NAMALWA (cell line): ENCODE measurements at regions not wholly inside any gene's neighbourhood (a gene's known extent, or its start where the extent isn't known, plus 50 kb on each side); places are given as distances from the start of the nearest gene placed in this dataset.

Source experiments
- DNase-seq: peaks from one replicate; pipeline ENCODE4 v3.0.0-alpha.2; 2015; ENCODE audit warnings: low spot score

DNA sequence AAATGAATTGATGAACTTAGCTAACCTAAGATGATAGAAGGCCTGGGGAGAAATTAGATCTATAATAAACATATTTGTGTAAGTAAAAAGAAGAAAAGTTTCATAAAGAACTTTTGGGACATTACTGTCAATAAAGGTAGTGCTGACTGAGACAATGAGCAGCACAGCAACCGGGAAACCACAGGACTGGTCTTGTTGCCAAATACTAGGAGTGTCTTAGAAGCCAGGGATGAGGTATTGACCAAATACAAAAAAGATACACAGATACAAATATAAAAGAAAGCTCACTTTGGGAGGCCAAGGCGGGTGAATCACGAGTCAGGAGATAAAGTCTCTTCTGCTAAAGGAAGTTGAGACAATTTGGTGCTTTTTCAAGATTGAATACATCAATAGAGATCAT lies 362.4 kb upstream of the ZNF385D start:
- DNase-seq = no peak

DNA sequence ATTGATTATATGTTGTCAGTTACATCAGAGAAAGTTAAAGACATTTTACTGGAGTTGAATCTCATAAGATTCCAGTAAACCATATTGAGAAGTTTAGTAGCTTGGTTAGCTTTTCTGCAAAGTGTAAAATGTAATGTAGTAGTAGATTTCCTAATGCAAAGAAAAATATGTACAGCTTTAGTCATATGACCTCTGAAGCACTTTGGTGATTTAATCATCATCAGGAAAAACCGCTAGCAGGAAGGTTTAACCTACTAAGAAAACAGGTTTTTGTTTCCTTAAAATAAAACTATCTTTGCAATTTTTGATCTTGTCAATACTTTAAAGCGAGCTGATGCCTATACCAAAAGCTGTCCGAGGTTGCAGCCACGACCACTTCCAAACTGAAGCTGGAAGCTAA lies 364.6 kb upstream of the ZNF385D start:
- no peak for DNase-seq

GRCh38 chr3:22117091-22117490 lies 366.1 kb upstream of the ZNF385D start:
- no peak for DNase-seq

DNA sequence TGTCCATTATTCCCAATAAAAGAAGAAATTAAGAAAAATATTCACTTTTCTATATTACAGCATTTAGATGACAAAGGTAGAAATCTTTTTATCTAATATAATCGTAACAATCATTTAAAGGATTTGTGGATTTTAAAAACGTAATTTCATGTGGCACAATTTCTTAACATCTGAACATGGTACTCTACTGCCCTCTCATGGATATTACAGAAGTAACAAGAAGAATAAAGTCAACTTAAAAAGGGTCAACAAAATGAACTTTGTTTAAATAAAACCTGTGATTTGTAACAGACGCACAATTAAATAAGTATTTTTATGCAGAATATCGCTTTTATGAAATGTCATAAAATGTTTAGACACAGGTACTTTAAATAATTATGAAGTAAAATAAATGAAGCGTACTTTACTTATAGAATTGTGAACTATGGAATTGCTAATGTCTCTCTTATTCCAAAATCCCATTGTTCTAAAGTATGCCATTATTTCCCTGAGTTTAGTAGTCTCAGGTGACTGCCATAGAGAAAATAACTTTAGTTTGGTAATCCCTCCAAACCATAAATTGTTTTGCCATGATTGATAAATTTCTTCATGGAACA lies 366.8 kb upstream of the ZNF385D start:
- DNase-seq = peak; percentile 58

DNA sequence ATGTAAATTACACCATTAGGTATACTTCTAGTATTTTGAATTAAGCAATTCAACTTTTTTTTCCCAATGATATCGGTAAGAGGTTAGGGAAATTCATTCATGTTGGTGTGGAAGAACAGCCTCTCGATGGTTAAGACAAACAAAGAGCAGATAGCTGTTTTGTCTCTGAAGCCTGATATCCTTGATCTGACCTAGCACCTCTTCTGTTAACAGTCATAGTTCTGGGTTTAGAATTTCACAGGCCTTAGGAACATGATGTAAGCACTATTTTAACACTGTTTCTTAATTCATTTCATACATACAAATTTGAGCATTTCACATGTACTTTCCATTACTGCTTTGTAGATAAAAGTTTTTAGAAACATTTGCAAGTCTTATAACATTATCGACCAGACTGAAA lies 367.5 kb upstream of the ZNF385D start:
- no peak for DNase-seq

DNA sequence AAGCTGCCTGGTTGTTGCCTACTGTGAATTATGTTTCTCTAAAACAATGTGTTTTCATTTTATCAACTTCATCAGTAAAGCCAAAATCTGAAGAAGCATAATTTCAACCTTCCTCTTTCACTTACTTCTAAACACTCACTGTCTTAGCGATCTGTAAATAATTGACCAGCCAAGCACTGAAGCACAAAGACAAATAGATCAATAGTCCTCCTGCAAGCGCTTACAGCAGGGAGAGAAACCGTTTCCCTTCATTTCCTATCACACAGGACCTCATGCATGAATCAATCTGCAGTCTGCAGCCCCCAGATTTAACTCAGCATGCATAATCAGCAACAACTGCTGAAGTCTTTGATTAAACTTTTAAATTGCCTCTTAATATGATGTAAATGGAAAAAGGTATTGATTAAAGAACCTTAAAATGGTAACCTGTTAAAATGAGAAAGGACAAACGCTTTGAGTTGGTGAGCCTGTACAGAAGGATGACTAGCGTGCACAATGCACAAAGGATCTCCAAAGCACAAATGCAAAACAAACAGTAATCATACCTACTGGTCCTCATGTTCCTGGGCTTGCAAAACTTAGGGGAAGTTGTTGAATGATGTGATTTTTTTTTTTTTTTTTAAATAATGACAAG lies 370.2 kb upstream of the ZNF385D start:
- DNase-seq = no peak

DNA sequence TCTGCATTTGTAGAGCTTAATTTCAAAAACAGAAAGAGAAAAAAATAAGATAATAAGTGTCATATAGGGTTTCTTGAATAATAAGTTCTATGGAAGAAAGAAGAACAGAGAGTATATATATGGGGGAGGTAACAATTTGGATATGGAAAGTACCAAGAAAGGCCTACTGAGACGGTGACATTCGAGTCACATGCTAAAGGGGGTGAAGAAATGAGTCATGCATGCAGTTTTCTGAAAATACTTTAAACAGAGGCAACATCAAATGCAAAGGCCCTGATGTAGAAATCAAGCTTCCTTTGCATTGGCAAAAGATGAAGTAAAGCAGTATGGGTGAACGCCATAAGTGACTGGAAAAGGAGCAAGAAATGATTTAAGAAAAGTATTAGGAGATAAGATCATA lies 371.6 kb upstream of the ZNF385D start:
- DNase-seq = no peak

- DNase-seq = no peak
Measured at GRCh38 chr3:22129101-22129500, 378.1 kb upstream of the ZNF385D start.

DNA sequence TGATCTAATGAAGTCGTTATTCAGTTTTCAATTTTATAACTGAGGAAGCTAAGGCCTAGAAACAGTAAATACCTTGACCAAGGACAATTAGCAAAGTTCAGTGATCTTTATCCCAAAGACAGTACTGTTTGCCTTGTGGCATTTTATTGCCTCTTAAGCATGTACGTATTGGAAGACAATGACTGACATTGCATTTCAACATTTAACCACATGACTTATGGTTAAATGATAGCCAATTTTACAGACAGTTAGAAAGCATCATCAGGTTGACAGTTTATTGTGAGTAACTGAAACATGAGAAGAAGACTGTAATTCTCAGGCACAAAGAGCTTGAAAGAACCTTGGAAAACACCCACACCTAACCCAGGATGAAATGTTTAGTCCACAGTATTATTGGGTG lies 390.8 kb upstream of the ZNF385D start:
- no peak for DNase-seq

GRCh38 chr3:22147161-22147560 lies 396.2 kb upstream of the ZNF385D start:
- DNase-seq = no peak

DNA sequence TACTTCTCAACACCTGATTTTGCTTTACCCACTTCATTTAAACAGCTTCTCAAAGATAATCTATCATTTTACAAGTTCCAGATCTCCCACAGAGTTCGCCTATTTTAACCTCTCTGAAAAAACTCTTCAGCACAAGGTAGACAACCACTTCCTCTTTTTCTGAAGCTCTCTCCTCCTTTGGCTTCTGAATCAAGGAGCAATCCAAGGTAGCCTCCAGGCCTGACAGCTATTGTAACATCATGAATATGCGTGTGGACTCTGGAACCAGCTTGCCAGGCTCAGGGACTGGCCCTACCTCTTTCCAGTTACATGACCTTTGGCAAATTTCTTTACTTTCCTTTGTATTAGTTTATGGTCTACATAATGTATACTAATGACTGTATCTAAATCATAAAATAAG lies 405.9 kb upstream of the ZNF385D start:
- peak; percentile 4 for DNase-seq

DNA sequence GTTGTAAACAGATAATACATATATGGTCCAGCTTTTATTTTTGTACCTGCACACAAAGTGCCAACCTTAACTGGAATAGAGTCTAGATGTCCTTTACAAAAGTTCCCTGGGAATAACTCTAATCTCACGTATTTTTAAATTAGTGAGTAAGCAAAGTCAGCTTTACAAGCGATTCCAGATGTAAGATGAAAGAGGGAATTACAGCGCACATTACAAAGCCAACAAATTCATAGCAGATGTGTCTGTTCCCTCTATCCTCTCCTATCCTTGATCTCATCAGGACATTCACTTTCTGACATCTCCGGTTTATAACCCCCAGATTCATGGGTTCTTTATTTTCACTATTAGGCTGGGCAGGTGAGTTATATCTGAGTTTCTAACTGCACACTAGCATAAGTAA lies 406.8 kb upstream of the ZNF385D start:
- DNase-seq = no peak

DNA sequence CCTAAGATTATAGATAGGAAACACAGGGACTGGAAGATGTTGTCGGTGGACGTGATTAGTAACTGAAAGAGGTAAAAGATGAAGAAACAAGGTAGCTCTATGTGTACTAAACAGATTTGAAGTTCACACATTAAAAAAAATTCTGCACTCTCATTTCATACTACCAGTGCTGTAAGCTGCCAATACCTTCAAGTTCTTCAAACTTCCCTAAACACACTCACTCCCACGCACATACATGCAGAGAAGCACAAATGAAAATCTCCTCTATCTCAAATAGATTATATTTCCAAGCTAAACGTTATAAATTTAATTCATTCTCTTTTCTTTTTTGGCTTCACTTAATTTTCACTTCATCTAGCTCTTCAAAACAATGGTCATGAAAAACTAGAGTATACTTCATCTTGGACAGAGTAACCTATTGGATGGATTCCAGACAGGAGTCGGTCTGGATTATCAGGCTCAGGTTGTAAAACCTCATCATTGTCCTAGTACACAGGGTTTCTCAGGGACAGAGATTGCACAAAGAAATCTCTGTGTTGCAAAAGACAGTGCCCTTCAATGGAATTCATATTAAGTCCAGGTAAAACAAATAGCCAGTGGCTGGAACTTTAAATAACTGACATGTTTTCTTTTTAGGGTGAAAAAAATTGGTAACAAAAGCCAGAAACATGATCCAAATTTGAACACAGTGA lies 408.1 kb upstream of the ZNF385D start:
- DNase-seq = no peak

- DNase-seq = no peak
Measured at GRCh38 chr3:22161315-22161714, 410.3 kb upstream of the ZNF385D start.

- DNase-seq = no peak
Measured at GRCh38 chr3:22170370-22170769, 419.4 kb upstream of the ZNF385D start.

- no peak for DNase-seq
Measured at GRCh38 chr3:22172964-22173363, 422.0 kb upstream of the ZNF385D start.

DNA sequence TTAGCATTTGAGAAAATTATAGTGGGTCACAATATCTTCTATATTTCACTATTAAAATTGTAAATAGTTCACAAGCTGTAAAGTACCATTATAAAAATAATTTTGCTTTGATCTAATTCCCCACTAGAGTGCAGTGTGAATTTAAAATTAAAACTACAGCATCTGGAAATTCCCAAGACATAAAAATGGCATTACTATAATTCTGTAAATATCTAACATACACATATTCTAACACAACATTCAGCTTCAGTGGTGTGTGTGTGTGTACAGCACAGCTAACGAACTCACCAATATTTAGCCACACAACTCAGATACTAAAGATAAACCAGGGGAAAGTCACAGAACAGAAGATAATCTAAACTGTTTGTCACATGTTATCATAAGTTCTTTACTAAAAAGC lies 424.9 kb upstream of the ZNF385D start:
- no peak for DNase-seq

DNA sequence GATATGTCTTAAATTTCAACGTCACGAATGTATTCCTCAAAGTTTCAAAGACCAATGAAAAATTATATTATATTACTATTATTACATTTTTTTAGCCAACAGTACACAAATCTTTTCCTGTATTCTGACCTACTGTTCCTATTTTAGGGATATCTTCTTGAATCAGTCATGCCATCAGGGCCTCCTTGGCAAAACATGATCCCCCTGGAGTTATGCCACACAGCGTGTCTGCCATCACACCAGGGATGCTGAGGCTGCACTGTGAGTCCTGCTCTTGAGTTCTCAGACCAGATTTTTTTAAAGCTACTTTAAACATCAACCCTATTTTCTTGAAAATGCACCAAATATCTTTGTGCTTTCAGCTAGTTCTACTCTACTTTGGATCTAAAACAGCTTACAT lies 425.9 kb upstream of the ZNF385D start:
- no peak for DNase-seq

DNA sequence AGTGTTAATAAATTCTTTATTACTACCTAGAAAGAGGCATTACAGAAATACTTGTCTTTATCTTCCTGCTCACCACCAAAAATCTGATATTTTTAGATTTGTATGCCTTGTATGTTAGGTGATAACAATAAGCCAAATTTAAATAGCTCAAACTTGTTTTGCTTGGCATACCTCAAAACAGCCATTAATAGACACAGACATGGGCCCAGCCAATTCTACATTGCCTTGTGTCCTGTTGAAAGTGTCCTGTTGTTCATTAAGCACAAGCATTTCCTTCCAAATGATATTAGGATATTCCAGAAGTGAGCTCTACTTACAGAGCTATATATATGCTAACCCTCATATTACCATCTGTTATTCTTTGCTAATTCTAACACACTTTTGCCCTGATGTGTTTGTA lies 438.6 kb upstream of the ZNF385D start:
- DNase-seq = no peak

- no peak for DNase-seq
Measured at GRCh38 chr3:22199095-22199494, 448.1 kb upstream of the ZNF385D start.

DNA sequence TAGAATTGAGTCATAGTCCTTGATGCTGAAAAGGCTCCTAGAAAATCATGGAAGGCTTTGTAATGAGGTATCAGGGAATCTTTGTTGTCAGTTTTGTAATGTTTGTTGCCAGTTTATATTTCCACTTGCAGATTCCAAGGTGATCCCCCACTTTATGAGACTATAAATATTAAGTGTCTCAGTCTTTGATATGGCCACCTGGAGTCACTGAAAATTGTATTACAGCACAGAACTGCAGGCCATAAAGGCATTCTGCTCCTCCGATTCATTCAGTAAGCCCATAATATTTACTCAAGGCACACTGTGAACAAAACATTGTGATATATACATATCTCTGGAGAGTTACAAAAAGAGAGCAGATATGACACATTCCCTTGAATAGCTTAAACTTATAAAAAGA lies 457.8 kb upstream of the ZNF385D start:
- DNase-seq = no peak

DNA sequence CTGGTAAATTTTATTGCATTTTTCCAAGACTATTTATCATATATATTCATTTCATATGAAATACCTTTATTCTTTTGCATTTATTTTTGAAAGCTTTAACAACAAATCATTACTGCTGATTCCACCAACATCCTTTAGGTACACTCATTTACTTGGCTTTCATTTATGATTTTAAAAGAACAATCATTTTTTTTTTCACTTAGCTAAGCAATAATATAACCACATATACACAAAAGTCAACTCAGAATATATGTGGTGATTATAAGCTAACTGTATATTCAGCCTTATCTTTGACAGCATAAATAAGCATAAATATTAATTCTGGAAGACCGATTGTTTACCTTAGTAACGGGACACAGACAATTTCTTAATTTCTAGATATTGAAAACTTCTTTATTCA lies 458.6 kb upstream of the ZNF385D start:
- no peak for DNase-seq

DNA sequence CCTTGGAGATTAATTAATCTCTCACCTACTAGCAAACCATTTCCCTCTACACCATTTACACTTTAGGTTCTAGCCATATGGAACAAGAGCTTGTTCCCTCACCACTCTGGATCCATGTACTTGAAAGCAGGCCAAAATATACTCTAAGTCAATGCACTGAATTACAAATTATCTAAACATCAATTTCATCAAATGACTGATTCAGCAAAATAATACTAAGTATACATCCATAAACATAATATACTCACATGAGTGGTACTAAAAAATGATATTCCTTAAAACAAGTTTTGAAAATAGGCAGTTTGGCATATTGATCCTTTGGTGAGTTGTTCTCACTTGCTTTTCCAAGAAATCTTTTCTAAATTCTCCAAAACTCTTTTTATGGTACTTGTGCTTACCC lies 459.7 kb upstream of the ZNF385D start:
- no peak for DNase-seq

DNA sequence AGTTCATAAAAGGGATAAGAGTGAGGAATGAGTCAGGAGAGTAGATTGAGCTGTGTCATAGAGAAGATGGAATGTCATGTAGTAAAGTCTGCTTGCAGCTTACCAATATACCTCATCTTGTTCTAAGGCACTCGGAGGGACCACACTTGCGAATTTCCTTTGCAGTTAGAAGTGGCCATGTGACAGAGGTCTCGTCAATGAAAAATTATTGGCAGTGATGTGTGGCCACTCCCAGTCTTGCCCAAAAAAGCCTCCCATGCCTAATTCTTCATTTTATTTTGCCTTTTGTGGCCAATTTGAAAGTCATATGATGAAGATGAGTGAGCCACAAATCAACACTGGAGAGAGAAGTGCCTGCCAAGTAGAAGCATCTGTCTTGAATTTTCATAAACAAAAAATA lies 465.6 kb upstream of the ZNF385D start:
- DNase-seq = no peak
